Skin of body (tissue), 1 donor: ENCODE measurements at regions not wholly inside any gene's neighbourhood (a gene's known extent, or its start where the extent isn't known, plus 50 kb on each side); places are given as distances from the start of the nearest gene placed in this dataset.

Experiments
- DNase-seq: peaks from one replicate; lab custom pipeline; 2025; lab: John Stamatoyannopoulos, UW

DNA sequence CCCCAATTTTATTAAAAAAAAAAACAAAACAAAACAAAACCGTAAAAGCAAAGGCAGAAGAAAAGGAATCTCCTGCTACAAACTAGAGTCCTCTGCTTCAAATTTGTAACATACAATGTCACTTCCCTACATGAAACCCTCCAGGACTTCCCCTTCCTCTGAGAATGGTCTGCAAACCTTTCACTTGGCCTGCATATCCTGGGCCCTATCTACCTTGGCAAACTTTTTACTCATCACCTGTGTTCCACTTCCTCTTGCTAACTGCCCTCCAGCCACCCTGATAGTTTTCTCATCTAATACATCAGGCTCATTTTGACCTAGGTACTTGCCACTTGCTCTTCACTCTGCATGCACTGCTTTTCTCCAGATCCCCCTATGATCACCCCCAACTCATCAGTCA lies 255.5 kb downstream of the ETAA1 start:
- DNase-seq = no peak

DNA sequence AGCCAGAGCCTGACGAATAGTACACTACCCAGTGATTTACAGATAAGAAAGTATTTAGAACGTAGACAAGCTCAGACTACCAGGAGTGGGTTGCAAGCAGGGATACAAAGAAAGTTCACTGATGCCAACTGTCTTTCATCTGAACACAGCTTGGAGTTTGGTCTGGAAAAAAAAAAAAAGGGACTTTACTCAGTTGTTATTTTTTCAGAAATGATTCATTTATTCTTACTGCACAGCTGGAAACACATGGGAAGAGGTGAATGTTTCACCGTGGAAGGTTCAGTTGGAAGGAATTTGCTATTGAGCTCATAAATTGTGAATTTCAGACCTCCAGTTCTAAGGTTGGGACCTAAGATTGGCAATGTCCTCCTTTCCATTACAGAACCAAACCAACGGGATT lies 259.7 kb downstream of the ETAA1 start:
- DNase-seq = no peak

DNA sequence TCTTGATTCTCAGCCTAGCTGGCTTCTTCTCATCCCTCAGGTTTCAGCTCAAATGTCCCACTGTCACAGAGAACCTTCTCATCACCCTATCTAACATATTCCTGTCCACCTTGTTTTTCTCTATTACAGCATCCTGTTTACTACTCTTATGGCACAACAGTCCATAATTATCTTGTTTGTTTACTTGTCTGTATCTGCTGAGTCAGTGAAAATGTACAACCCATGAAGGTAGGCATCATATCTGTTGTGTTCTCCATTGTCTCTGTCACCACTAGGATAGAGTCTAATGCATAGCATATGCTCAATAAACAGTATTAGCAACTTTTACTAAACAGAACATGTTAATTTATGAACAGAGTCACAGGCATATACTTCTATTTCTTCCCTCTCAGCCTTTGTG lies 261.7 kb downstream of the ETAA1 start:
- DNase-seq = no peak

DNA sequence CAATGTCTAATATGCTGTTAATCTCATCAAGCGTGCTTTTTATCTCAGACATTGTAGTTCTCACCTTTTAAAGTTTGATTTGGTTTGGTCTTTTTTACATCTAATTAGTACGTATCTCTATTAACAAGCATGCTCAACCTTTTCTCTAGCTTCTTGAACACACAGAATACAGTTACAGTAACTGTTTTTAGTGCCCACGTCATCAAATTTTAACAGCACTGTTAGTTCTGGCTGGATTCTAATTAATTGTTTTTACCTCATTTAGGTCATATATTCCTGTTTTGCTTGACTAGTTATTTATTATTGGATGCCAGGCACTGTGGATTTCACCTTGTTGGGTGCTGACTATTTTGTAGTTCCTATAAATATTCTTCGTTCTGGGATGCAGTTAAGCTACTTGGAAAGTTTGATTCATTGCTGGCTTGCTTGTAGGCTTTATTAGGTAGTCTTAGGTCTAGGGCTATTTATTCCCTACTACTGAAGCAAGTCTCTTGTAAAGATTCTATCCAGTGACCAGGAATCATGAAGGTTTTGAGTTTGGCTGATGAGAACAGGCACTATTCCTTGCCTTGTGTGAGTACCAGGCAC lies 263.0 kb downstream of the ETAA1 start:
- no peak for DNase-seq

DNA sequence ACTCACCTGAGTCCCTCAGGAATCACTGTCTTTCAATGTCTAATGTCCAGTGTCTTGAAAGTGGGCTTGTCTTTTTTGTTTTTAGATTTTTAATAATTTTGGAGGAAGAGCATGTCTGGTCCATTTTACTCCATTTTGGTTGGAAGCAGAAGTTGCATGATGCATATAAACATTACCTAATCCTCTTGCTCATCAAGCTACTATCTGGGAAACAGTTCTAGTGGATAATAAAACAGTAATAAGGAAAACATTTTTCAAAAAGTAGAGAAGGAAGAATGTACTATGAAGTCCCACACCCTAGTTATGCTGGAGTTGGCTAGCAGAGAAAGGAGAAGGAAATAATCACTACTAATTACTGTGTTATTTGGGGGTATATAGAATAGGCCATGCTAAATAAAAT lies 263.7 kb downstream of the ETAA1 start:
- no peak for DNase-seq

DNA sequence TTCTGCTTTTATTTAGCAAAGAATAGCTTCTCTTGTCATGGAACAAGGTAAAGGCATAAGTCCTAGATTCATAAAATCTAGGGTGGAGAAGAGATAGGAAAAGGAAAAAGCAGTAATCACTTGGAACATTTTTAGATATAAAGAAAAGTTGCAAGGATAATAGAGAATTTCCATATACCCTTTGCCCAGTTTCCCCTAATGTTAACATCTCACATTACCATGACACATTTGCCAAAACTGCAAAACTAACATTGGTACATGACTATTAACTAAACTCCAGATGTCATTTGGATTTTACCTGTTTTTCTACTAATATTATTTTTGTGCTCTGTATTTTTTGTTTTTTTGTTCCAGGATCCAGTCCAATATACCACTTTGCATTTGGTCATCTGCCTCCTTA lies 265.1 kb downstream of the ETAA1 start:
- DNase-seq = no peak

DNA sequence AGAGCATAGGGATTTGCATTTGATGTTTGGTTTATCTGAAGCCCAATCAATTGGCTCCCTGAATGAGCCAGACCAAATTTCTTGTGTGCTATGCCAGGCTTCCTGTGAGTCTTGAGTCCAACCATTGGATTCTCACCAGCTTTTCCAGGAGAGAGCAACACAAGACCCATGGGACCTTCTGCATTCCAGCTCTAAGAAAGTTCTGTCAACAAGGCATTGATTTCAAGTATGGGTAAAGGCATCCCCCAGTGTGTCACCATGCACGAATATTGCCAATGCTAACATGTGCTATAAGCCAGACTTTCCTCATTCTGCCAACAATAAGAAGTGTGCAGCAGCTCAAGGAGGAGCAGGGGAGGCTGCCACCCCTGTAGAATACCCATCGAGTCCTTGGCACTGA lies 266.6 kb downstream of the ETAA1 start:
- DNase-seq = no peak

DNA sequence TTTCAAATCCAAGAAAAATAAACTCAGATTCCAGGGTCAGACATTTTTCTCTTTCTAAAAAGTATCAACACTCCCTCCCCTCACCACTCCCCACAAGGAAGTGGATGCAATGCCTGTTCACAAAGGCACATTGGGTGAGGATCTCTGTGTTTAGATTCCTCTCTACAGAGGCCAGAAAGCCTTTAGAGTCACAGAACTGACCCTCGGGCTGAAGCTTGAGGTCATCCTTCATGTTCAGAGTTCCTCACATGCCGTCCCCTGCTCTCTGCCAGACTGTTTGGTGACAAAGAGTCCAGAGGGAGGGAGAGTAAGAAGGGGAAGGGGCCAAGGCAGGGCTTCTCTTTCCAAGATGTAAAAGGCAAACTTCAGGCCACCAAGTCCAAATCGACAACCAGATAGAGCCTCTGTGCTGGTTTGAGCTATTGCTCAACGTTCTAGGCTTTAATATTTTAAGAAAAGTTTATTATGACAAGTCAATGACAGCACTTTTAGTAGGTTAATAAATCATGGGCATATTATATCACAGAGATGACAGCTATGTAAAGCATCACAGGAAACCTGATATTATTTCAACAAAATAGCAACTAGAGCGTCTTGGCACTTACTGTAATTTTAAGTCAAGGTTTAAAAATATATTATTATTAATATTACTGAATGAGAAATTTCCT lies 269.4 kb downstream of the ETAA1 start:
- peak; percentile 59 for DNase-seq

DNA sequence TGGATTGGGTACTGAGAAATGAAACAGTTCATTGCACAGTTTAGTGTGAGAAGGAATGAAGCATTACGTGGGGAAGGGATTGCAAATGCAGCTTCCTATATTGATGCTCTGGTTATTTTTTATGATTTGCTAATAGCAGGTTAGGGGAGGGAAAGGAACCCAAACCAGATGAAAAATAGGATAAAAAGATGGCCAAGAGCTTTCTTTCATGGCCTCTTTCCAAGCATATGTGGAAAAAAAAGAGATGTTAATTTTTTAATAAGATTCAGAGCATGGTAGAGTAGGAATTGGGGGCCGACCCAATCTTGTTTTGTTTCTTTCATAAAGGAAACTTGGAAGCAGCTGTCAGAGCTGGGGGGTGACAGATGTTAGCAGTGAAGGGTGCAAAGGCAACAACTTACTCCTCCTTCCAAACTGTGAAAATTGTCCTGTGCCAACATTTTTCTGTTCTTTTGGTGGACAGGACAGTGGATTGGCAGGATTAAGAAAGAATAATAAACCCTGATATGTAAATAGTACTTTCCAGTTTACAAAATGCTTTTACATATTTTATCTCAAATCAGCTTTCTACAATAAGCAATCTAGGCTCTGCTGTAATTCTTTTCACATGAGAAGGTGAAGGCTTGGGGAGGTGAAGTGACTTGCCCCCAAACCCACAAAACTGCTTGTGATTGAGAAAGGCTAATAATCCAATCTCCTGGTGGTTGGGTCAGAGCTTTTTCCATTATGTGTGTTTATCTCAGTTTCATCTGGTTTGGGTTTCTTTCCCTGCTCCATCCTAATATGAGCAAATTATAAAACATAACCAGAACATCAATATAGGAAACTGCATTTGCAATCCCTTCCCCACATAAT lies 270.1 kb downstream of the ETAA1 start:
- peak; percentile 41 for DNase-seq

DNA sequence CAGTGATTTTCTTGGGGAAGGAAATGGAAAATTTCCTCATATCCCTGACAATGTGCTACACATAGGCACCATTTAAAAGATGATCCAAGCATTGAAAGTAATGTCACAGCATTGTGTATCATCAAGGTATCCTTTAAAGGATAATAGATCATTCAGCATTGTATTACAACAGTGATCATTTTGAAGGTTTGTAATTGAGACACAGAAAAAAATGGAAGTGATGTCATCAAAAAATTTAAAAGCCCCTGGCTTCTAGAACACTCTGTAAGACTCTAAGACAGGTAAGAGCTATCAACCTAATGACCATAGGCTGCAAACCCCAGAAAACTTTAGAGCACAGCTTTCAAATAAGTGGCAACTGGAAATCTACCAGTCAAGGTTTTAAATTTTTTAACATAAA lies 271.4 kb downstream of the ETAA1 start:
- no peak for DNase-seq

DNA sequence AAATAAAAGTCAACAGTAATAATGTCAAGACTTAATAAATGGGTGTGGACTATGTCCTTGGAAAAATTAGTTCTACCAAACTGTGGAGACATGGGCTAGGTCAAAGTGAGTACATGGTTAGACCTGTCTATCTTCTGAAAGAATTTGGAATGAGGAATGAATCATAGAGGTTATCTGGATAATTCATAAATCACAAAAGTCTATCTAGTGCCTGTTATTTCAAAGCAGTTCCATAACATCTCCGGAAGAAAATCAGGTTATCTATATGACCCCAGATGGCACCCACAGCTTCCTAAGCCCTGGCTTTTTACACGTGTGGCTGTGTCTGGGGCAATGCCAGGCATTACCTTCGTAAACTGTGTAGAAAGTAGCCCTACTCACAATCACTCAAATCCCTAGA lies 272.0 kb downstream of the ETAA1 start:
- DNase-seq = no peak

DNA sequence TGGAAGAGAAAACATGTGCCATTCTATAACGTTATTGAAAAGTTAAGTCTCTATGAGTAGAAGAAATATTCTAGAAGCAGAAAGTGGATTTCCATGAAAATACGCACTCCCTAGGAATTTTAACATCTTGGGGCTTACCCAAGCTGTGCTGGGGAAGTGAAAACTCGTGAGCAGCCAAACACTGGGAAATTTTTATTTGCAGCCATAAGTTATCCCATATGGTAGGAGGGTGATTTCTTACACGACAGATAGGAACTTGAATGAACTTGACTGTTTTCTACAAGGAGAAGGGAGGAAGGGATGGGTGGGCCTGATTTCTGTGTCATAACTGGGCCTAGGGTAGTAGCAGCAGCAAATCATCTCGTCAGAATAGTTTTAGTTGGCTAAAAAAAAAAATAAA lies 272.6 kb downstream of the ETAA1 start:
- peak; percentile 93 for DNase-seq

DNA sequence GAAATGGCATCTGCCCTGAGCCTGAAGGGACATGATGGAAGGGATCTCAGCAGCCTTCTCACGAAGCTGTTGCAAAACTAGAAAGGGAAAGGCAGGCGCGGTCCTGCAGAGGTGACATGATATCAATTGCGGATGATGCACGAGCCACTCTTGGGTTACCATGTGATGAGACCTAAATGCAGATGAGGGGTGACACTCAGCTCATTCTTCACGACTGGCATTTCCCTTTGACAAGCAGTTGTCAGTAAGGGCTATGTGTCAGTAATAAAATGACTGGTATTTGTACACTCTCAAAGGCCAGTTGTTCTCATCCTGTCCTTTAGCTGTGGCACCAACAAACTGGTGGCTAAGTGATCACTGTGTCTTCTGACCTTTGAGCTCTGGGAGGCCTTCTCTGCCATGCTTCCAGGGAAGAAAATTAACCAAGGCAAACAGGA lies 273.6 kb downstream of the ETAA1 start:
- DNase-seq = no peak

DNA sequence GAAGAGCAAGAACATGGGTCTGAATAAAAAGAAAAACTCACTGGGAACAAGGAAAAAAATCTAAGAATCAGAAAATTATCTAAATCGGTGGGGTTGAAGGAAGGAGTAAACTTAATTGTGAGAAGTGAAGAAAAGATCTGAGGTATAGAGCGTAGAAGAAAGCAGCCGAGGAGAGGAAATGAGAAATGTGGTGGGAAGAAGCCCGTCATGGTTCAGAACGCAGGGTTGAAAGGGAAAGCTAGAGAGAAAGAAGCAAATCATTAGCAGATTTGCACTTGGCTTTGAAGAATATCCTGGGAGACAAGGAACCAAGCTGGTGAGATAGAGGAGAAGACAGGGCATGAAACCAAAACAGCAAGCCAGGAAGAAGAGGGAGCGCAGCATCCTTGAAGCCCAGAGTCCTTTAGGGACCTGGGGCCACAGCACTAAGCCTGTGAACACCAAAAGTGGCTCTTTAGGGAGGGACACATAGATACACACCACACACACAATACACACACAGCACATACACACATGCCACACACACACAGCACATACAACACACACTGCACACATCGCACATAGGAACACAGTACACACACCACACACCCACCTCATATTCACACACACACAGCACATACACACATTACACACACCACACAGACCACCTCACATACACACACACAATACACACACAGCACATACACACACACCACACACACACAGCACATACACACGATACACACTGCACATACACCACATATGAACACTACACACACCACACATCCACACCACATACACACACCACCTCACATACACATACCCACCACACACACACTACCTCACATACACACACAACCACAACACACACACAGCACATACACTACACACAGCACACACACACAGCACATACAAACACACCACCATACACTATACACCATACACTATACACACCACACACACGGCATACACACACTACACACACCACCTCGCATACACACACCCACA lies 274.6 kb downstream of the ETAA1 start:
- no peak for DNase-seq

DNA sequence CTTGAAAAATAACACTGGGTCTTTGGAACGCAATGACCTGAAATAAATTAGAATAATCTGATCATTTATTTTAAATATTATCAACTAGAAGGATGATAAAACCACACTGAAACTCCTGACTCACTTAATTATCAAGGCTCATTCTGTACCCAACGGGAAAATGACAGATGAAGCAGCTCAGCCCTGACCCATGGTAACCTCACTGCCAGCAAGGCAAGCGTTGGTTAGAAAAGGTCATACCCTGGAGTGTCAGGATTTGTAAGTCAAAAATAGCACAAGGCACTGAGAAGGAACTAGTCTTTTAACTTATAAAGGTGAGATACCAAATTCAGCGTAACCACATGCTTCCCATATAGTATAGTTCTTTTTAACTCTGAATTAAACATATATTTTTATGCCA lies 277.5 kb downstream of the ETAA1 start:
- DNase-seq = no peak

DNA sequence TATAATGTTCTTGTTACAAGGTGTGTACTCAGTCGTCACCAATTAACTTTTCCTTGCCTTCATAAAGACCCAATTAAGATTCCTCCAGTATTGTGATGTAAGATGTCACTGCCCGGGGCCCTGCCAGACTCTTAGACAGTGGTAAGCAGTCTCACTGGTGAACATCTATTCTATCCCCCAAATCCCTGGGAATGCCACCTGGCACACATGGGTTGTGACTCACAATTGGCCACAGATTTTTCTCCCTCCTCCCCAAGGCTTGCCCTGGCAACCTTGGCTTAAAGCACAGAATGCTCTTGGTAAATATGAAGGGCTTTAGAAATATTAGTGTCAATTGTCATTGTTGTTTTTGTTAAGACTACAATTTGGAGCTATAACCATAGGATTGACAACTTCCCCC lies 287.9 kb downstream of the ETAA1 start:
- DNase-seq = no peak

DNA sequence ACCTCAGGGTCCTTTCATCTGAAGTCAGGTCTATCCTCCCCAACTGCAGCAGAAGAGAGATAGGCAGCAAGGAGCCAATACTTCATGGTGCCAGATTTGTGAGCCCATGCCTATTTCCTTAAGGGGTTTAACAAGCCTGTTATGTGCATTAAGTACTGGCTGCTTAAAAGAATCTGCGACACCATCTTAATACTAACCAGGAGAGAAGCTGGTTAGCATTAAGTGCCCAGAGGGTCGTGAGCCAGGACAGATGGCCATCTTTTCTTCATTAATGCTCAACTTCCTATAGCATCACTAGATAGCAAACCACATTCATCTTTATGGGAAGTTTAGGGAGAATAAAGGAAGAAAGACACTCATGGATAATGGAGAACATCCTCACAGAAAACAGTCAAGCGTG lies 289.1 kb downstream of the ETAA1 start:
- no peak for DNase-seq

DNA sequence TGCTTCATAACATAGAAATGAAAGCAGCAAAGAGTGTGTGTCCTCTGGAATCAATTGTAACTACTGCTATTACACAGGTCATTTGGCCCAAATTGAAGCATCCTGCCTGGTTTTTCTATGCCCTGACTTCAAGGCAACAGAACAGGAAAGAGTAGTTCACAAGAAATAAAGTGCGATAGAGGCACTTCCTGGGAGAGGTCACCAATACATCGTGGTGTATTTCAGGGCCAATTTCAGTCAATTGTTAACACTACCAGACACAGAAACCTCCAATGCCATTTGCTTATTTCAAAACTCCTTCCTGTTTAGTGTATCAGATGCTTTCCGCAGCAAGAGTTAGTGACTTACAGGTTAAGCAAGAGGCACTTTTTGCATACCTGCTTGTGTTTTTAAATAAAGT lies 292.1 kb downstream of the ETAA1 start:
- no peak for DNase-seq

DNA sequence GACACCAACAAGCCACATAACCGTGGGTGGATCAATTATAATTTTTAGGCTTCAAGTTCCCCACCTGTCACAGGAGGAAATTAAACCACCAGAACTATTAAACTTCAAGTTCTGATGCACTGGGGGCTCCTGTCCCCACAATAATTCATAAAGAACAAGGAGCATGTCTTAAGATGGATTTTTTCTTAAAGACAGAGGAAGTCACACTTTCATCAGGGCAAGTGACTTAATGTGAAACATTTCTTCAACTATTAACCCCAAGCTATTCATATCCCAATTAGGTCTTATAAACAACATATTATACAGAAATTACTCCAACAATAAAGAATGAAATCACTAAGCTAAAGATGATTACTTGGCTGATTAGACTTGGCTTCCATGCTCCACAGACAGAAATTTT lies 292.5 kb downstream of the ETAA1 start:
- no peak for DNase-seq

DNA sequence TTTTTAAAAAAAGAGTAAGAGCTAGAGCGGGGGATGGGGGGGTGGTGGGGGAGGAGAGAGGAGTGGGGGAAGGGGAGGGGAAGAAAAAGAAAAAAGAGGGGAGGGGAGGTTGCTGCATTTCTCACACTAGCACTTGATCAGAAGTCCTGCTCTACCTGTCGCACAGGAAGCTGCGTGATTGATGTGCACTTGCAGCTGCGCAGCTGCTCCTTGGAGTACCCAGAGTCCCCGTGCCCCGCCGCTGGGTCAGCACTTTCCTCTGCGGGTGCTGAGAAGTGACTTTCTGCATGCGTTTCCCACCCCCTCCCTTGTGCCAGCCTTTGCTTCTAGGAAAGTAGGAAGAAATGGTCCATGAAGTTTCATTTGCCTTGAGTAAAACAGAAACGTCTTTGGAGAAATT lies 297.3 kb downstream of the ETAA1 start:
- no peak for DNase-seq

DNA sequence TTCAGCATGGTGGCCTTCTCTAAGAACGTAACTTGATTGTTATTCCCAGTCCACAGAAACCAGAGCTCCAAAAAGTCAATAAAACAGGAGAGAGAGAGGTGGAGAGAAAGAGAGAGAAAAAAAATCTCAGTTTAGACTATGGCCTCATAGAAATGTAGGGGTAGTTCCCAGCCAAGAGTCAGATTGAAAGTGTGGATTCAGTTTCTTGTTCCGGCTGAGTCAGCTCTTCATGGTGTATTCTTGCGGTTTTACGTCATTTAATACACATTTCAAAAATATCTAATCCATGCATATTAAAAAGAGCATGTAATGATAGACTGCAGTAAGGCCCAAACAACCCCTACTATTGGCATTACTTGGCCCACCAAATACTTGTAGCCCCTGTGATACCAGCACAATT lies 303.9 kb downstream of the ETAA1 start:
- DNase-seq = no peak

DNA sequence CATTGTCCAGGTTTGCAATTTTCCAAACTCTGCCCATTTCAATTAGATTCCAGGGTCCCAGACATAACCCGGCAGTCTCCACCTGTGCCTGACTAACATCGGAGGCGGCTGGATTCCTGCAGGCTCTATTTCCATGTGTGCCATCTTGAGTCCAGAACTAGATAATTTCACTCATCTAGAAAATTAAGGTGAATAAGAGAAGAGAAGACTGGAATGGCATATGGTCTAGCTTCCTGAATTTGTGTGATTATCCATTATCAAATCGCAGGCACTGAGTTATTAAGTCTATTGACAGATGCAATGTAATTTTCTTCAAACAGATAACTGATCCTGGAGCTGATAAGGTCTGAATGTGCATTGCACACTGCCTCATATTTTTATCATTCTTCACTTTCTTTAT lies 305.2 kb downstream of the ETAA1 start:
- DNase-seq = no peak
